OCI-LY3 (cell line): ENCODE measurements at regions not wholly inside any gene's neighbourhood (a gene's known extent, or its start where the extent isn't known, plus 50 kb on each side); places are given as distances from the start of the nearest gene placed in this dataset.

Source experiments
- H2AFZ ChIP-seq: fragments of 200-600, 300-600 bp; shearing (Covaris generic); 2 replicates; pipeline ENCODE4 v1.6.0; 2014; ENCODE audit warnings: antibody characterized with exemption, low read depth, low read length
- H3K27ac ChIP-seq: fragments of 200-600, 300-600 bp; sonication (generic); 2 replicates; pipeline ENCODE4 v1.5.1; 2014; ENCODE audit warnings: mild to moderate bottlenecking, low read length, moderate library complexity, mixed read lengths
- H3K27me3 ChIP-seq: fragments of 200-600, 300-600 bp; sonication (generic); 2 replicates; pipeline ENCODE4 v1.6.1; 2014; ENCODE audit warnings: low read depth, low read length, mixed read lengths
- H3K36me3 ChIP-seq: fragments of 200-600, 300-600 bp; sonication (generic); replicated peaks from 2 replicates; pipeline ENCODE3; 2014; ENCODE audit warnings: low read depth, low read length, mixed read lengths
- H3K4me1 ChIP-seq: fragments of 300-600, 200-600 bp; sonication (generic); 2 replicates; pipeline ENCODE4 v1.6.1; 2014; ENCODE audit warnings: low read length, mixed read lengths
- H3K4me2 ChIP-seq: fragments of 200-600, 300-600 bp; sonication (generic); 2 replicates; pipeline ENCODE4 v1.6.1; 2014; ENCODE audit warnings: low read length, mixed read lengths
- H3K4me3 ChIP-seq: fragments of 300-600, 200-600 bp; sonication (generic); 2 replicates; pipeline ENCODE4 v1.5.1; 2014; ENCODE audit warnings: antibody characterized with exemption, mild to moderate bottlenecking, low read length, moderate library complexity
- H3K79me2 ChIP-seq: fragments of 300-600, 200-600 bp; shearing (Covaris generic); 2 replicates; pipeline ENCODE4 v1.6.1; 2014; ENCODE audit warnings: mild to moderate bottlenecking, low read length, mixed read lengths
- H3K9ac ChIP-seq: fragments of 300-600, 200-600 bp; shearing (Covaris generic); 2 replicates; pipeline ENCODE4 v1.6.0; 2014; ENCODE audit warnings: mild to moderate bottlenecking, low read length, moderate library complexity
- H3K9me3 ChIP-seq: fragments of 200-600, 300-600 bp; shearing (Covaris generic); 2 replicates; pipeline ENCODE4 v1.6.1; 2014; ENCODE audit warnings: low read length, mixed read lengths; ENCODE audit not compliant: insufficient read depth
- H4K20me1 ChIP-seq: fragments of 200-600, 300-600 bp; sonication (generic); 2 replicates; pipeline ENCODE4 v1.6.1; 2016; ENCODE audit warnings: low read length, mixed read lengths; ENCODE audit not compliant: insufficient read depth
- EZH2phosphoT487 ChIP-seq: fragments of 200-600 bp; shearing (Covaris generic); IDR thresholded peaks from 2 replicates; pipeline ENCODE4 v1.6.1; 2018; ENCODE audit warnings: antibody characterized with exemption, mixed run types, low read depth
- TF ChIP-seq, protein P1 (sequence below): fragments of 200-600, 300-600 bp; sonication (generic); IDR thresholded peaks from 2 replicates; pipeline ENCODE4 v1.5.1; 2014; ENCODE audit warnings: antibody characterized with exemption, low read length, low read depth

DNA sequence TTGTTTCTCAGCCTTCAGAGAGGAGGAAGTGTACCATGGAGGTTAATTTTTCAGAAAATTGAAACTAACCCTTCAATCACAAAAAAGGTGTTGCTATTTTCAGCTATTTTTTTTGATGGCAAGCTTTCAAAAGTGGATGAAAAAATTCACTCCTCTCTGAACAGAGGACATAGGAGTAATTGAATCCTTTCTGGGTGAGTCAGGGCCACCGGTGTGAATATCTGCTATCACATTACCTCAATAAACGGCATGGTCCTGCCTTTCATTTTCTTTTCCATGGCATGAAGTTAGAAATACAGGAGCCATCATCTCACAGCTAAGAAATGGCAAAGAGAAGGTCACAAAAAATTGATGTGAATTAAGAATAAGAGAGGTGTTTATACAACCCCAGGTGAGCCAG lies 90.2 kb upstream of the CCDC112 start:
- TF ChIP-seq, protein P1, sequence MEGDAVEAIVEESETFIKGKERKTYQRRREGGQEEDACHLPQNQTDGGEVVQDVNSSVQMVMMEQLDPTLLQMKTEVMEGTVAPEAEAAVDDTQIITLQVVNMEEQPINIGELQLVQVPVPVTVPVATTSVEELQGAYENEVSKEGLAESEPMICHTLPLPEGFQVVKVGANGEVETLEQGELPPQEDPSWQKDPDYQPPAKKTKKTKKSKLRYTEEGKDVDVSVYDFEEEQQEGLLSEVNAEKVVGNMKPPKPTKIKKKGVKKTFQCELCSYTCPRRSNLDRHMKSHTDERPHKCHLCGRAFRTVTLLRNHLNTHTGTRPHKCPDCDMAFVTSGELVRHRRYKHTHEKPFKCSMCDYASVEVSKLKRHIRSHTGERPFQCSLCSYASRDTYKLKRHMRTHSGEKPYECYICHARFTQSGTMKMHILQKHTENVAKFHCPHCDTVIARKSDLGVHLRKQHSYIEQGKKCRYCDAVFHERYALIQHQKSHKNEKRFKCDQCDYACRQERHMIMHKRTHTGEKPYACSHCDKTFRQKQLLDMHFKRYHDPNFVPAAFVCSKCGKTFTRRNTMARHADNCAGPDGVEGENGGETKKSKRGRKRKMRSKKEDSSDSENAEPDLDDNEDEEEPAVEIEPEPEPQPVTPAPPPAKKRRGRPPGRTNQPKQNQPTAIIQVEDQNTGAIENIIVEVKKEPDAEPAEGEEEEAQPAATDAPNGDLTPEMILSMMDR: no peak
- no peak for TF ChIP-seq EZH2phosphoT487
- Histone ChIP-seq H3K9ac (no peak overlapping the region), H3K79me2 (no peaks in the 10 kb centered on the region), H3K9me3 (no peaks in the 10 kb centered on the region), H3K4me2 (peak overlapping the region; percentile 50), H3K27me3 (no peaks in the 10 kb centered on the region), H2AFZ (no peak overlapping the region), H4K20me1 (no peaks in the 10 kb centered on the region), H3K4me3 (no peak overlapping the region), H3K36me3 (no peaks in the 10 kb centered on the region), H3K4me1 (peaks cover 37% of the 10 kb centered on the region), H3K27ac (no peak overlapping the region)

DNA sequence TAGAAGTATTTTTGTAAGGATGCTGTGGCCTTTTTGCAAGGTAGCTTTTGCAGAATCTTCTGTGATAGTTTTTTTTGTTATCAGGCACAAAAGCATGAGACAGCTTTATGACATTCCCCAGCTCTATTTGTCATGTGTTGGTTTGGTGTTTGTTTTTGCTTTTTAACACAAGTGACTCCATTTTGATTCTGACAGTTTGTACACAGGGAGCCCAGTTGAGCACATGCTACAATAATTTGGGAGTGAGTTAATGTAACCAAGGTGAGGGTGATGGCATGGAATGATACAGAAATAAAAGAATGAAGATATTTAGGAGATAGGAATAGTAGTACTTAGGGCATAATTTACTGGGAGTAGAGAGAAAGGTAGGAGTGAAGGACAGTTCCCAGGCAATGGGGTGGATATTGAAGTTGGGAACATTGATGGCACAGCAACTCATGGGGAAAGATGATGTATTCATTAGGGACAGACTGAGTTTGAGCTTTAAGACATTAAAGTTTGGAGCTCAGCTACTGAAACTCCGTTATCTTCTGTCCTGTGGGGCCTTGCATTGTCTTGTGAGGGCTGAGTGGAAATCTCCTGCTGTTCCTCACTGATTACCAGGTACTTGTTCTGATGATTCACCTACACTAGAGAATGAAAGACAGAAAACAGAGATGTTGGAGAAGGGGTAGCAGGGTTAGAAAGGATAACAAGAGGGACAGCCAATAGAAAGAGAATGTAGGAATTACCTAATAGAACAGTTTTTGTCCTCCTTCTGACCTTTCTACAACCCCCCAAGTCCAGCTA lies 88.3 kb upstream of the CCDC112 start:
- Histone ChIP-seq H3K9ac (no peak overlapping the region), H3K36me3 (no peaks in the 10 kb centered on the region), H3K79me2 (no peaks in the 10 kb centered on the region), H4K20me1 (no peaks in the 10 kb centered on the region), H3K4me1 (peaks cover 48% of the 10 kb centered on the region), H3K4me2 (no peak overlapping the region), H3K4me3 (no peak overlapping the region), H3K27ac (no peak overlapping the region), H3K27me3 (no peaks in the 10 kb centered on the region), H3K9me3 (no peaks in the 10 kb centered on the region), H2AFZ (no peak overlapping the region)
- TF ChIP-seq, protein P1: no peak
- TF ChIP-seq EZH2phosphoT487: no peak

DNA sequence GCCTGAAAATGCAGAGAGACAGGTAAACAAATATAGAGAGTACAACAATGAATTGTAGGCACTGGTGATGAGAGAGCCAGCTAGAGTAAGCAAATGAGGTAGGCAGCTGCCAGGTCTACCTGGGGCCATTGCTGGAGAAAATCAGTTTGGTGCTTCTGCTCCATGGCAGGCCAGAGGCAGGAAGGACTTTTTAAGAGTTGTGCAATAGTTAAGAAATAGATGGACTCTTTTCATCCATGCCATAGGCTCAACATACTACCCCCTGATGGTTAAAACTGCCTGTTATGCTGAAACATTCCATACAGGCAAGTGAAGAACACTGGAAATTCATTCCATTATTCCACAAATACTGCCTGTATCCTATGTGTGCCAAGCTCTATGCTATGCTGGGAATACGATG lies 86.5 kb upstream of the CCDC112 start:
- H3K9ac ChIP-seq: no peak overlapping the region
- TF ChIP-seq EZH2phosphoT487: no peak
- TF ChIP-seq, protein P1: no peak
- H3K36me3 ChIP-seq: no peaks in the 10 kb centered on the region
- H4K20me1 ChIP-seq: no peaks in the 10 kb centered on the region
- no peak overlapping the region for H3K4me3 ChIP-seq
- H3K4me1 ChIP-seq: peaks cover 55% of the 10 kb centered on the region
- H3K27me3 ChIP-seq: no peaks in the 10 kb centered on the region
- H3K27ac ChIP-seq: no peak overlapping the region
- H3K4me2 ChIP-seq: no peak overlapping the region
- no peaks in the 10 kb centered on the region for H3K79me2 ChIP-seq
- no peaks in the 10 kb centered on the region for H3K9me3 ChIP-seq
- H2AFZ ChIP-seq: no peak overlapping the region

DNA sequence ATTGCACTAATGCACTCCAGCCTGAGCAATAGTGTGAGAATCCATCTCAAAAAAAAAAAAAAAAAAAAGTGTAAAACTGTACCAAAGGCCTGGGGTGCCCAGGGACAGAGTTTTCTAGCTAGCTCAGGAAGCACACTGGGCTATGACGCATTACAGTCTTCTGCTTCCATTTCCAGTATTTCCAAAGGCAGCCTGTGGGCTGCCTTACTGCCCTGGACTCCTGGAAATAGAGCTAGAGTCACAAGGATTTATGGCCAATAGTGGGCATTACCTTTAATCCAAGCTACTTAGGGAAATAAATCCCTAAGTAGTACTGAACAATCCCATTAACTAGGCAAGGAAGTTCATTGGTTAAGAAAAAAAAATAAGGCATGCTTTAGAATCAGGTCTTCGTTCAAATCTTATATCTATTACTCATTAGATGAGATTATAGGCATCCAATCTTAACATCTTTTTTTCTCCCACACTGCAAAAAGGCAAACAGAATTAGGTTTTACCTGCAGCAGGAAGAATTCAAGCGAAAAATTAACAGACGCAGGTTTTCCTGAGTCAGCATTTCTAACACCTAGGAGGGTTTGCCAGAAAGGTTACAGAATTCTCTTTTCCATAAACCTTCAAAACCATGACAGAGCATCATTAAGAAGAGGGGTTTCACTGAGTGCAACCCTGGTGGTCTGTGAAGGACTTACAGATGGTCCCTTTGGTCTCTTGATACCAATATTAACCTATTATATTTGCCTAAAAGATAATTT lies 85.6 kb upstream of the CCDC112 start:
- Histone ChIP-seq H3K36me3 (no peaks in the 10 kb centered on the region), H3K27ac (no peak overlapping the region), H3K4me1 (peaks cover 55% of the 10 kb centered on the region), H2AFZ (no peak overlapping the region), H3K4me2 (no peak overlapping the region), H3K27me3 (no peaks in the 10 kb centered on the region), H3K79me2 (no peaks in the 10 kb centered on the region), H3K4me3 (no peak overlapping the region), H3K9me3 (no peaks in the 10 kb centered on the region), H4K20me1 (no peaks in the 10 kb centered on the region), H3K9ac (no peak overlapping the region)
- TF ChIP-seq, protein P1: no peak
- TF ChIP-seq EZH2phosphoT487: no peak
